ENCODE measurements at regions not wholly inside any gene's neighbourhood (a gene's known extent, or its start where the extent isn't known, plus 50 kb on each side); places are given as distances from the start of the nearest gene placed in this dataset.

- no peaks in the 10 kb centered on the region for H3K9me3 Mint-ChIP-seq (ENCODE audit: unreplicated experiment)
- intact Hi-C loops (cut with micrococcal nuclease; ENCODE audit: unreplicated experiment): no loop called here
- BruUV-seq (replicated peaks): no TSS peak
Observed at GRCh38 chr6:21414065-21414464, 179.5 kb upstream of the SOX4 start.

GRCh38 chr6:21420146-21420878, 173.2 kb upstream of the SOX4 start:
- Mint-ChIP-seq H3K4me3 (ENCODE audit: unreplicated experiment) (no peak overlapping the region), H3K9me3 (ENCODE audit: unreplicated experiment) (peaks cover 9% of the 10 kb centered on the region), H3K27me3 (ENCODE audit: insufficient read depth, unreplicated experiment) (no peaks in the 10 kb centered on the region), H3K36me3 (ENCODE audit: insufficient read depth, unreplicated experiment) (no peaks in the 10 kb centered on the region), H3K27ac (ENCODE audit: unreplicated experiment) (no peak overlapping the region), H3K4me1 (ENCODE audit: low read depth, unreplicated experiment) (peaks cover 6% of the 10 kb centered on the region)
- intact Hi-C loops (cut with micrococcal nuclease; ENCODE audit: unreplicated experiment): no loop called here
- Histone ChIP-seq H3K9me3 (no peaks in the 10 kb centered on the region; the same call in 1 of the 2 replicates), H3K4me3 (ENCODE audit: low read depth, low read length) (no peak overlapping the region), H3K36me3 (ENCODE audit: control insufficient read depth, insufficient read depth, low read length) (no peaks in the 10 kb centered on the region), H3K4me1 (no peaks in the 10 kb centered on the region), H3K27me3 (replicated peaks; ENCODE audit: control insufficient read depth, insufficient read depth, low read length) (no peaks in the 10 kb centered on the region)
- CTCF ChIA-PET: no interaction called here
- TF ChIP-seq CTCF (IDR thresholded peaks at IDR 0.05; ENCODE audit: insufficient read depth in 1 of 2, low read depth in 1 of 2, low read length in 1 of 2, severe bottlenecking in 1 of 2, unreplicated experiment in 1 of 2): no peak
- BruUV-seq (replicated peaks): no TSS peak
- no peak for DNase-seq
- POLR2A ChIA-PET: no interaction called here

More at GRCh38 chr6:21414065-21414464, 179.5 kb upstream of the SOX4 start:
- Mint-ChIP-seq H3K4me1 (ENCODE audit: low read depth, unreplicated experiment) (no peaks in the 10 kb centered on the region), H3K27me3 (ENCODE audit: insufficient read depth, unreplicated experiment) (no peaks in the 10 kb centered on the region), H3K36me3 (ENCODE audit: insufficient read depth, unreplicated experiment) (no peaks in the 10 kb centered on the region), H3K4me3 (ENCODE audit: unreplicated experiment) (no peak overlapping the region), H3K27ac (ENCODE audit: unreplicated experiment) (no peak overlapping the region)
- no peak for TF ChIP-seq CTCF (IDR thresholded peaks at IDR 0.05; ENCODE audit: insufficient read depth in 1 of 2, low read depth in 1 of 2, low read length in 1 of 2, severe bottlenecking in 1 of 2, unreplicated experiment in 1 of 2)
- POLR2A ChIA-PET: no interaction called here
- Histone ChIP-seq H3K4me3 (ENCODE audit: low read depth, low read length) (no peak overlapping the region), H3K36me3 (ENCODE audit: control insufficient read depth, insufficient read depth, low read length) (no peaks in the 10 kb centered on the region), H3K9me3 (0 out of 2 replicates have a peak, but pooled peaks cover 4% of the 10 kb centered on the region), H3K27me3 (replicated peaks; ENCODE audit: control insufficient read depth, insufficient read depth, low read length) (no peaks in the 10 kb centered on the region), H3K4me1 (no peaks in the 10 kb centered on the region)
- no peak for DNase-seq
- CTCF ChIA-PET: no interaction called here

- intact Hi-C loops (cut with micrococcal nuclease; ENCODE audit: unreplicated experiment): no loop called here
- Mint-ChIP-seq H3K4me1 (ENCODE audit: low read depth, unreplicated experiment) (peaks cover 6% of the 10 kb centered on the region), H3K9me3 (ENCODE audit: unreplicated experiment) (peaks cover 10% of the 10 kb centered on the region), H3K27me3 (ENCODE audit: insufficient read depth, unreplicated experiment) (no peaks in the 10 kb centered on the region), H3K36me3 (ENCODE audit: insufficient read depth, unreplicated experiment) (no peaks in the 10 kb centered on the region), H3K27ac (ENCODE audit: unreplicated experiment) (no peak overlapping the region), H3K4me3 (ENCODE audit: unreplicated experiment) (no peak overlapping the region)
- DNase-seq: no peak
- POLR2A ChIA-PET: no interaction called here
- TF ChIP-seq CTCF (IDR thresholded peaks at IDR 0.05; ENCODE audit: insufficient read depth in 1 of 2, low read depth in 1 of 2, low read length in 1 of 2, severe bottlenecking in 1 of 2, unreplicated experiment in 1 of 2): no peak
- Histone ChIP-seq H3K27me3 (replicated peaks; ENCODE audit: control insufficient read depth, insufficient read depth, low read length) (no peaks in the 10 kb centered on the region), H3K4me1 (no peaks in the 10 kb centered on the region), H3K36me3 (ENCODE audit: control insufficient read depth, insufficient read depth, low read length) (no peaks in the 10 kb centered on the region), H3K9me3 (peaks cover under 1% of the 10 kb centered on the region; the same call in 1 of the 2 replicates), H3K4me3 (ENCODE audit: low read depth, low read length) (no peak overlapping the region)
- CTCF ChIA-PET: no interaction called here
- no TSS peak for BruUV-seq (replicated peaks)
Observed at GRCh38 chr6:21420926-21421325, 172.6 kb upstream of the SOX4 start.
